GM23338 (cell line): ENCODE measurements at regions not wholly inside any gene's neighbourhood (a gene's known extent, or its start where the extent isn't known, plus 50 kb on each side); places are given as distances from the start of the nearest gene placed in this dataset.

Source experiments
- ATAC-seq: fragments of 200-7000 bp; cut with Tn5 transposase; 3 replicates; pipeline ENCODE4 v1.9.1; 2020
- DNase-seq: peaks from one replicate; pipeline ENCODE4 v3.0.0-alpha.2; 2015; ENCODE audit warnings: low spot score
- H2AFZ ChIP-seq: fragments of 200-600 bp; sonication (generic); 2 replicates; pipeline ENCODE4 v1.8.0; 2016; ENCODE audit warnings: antibody characterized with exemption, mild to moderate bottlenecking, moderate library complexity
- H3F3A ChIP-seq: fragments of 200-600 bp; sonication (generic); replicated peaks from 2 replicates; pipeline ENCODE4 v1.8.0; 2017; ENCODE audit warnings: antibody characterized with exemption, mixed run types, low read depth
- H3K27ac ChIP-seq: fragments of 200-600 bp; sonication (generic); 2 replicates; pipeline ENCODE4 v1.6.1; 2016; ENCODE audit warnings: low read depth
- H3K27me3 ChIP-seq: fragments of 200-600 bp; sonication (generic); 2 replicates; pipeline ENCODE4 v1.8.0; 2016; ENCODE audit warnings: mild to moderate bottlenecking, mixed run types, moderate library complexity; ENCODE audit not compliant: insufficient read depth
- H3K36me3 ChIP-seq: fragments of 200-600 bp; sonication (generic); 2 replicates; pipeline ENCODE4 v1.8.0; 2016; ENCODE audit warnings: mild to moderate bottlenecking; ENCODE audit not compliant: insufficient read depth
- H3K4me1 ChIP-seq: fragments of 200-600 bp; sonication (generic); 2 replicates; pipeline ENCODE4 v1.8.0; 2016; ENCODE audit warnings: mild to moderate bottlenecking, moderate library complexity; ENCODE audit not compliant: insufficient read depth
- H3K4me2 ChIP-seq: fragments of 200-600 bp; sonication (generic); 2 replicates; pipeline ENCODE4 v1.7.1; 2017; ENCODE audit warnings: mixed run types
- H3K4me3 ChIP-seq: fragments of 200-600 bp; sonication (generic); 2 replicates; pipeline ENCODE4 v1.6.1; 2016; ENCODE audit warnings: mixed run types
- H3K79me2 ChIP-seq: fragments of 200-600 bp; sonication (generic); replicated peaks from 2 replicates; pipeline ENCODE4 v1.8.0; 2017; ENCODE audit warnings: mild to moderate bottlenecking; ENCODE audit not compliant: insufficient read depth
- H3K9me2 ChIP-seq: fragments of 200-600 bp; sonication (generic); 2 replicates; pipeline ENCODE4 v1.8.0; 2017; ENCODE audit not compliant: insufficient read depth
- H4K20me1 ChIP-seq: fragments of 200-600 bp; sonication (generic); replicated peaks from 2 replicates; pipeline ENCODE4 v1.8.0; 2017; ENCODE audit warnings: mild to moderate bottlenecking; ENCODE audit not compliant: insufficient read depth
- H3K27ac Mint-ChIP-seq: 2 replicates; pipeline ENCODE4 v1.8.0; 2020; ENCODE audit warnings: inconsistent platforms, mild to moderate bottlenecking, moderate library complexity, mixed read lengths
- H3K27me3 Mint-ChIP-seq: 3 replicates; pipeline ENCODE4 v1.8.0; 2022; ENCODE audit warnings: low read depth, mild to moderate bottlenecking, moderate library complexity, mixed read lengths, inconsistent platforms; ENCODE audit not compliant: insufficient read depth, poor library complexity
- H3K36me3 Mint-ChIP-seq: 3 replicates; pipeline ENCODE4 v1.8.0; 2021; ENCODE audit warnings: low read depth, mild to moderate bottlenecking, inconsistent platforms, moderate library complexity, mixed read lengths
- H3K4me1 Mint-ChIP-seq: 3 replicates; pipeline ENCODE4 v1.8.0; 2020; ENCODE audit warnings: mild to moderate bottlenecking, inconsistent platforms, mixed read lengths
- H3K4me3 Mint-ChIP-seq: 3 replicates; pipeline ENCODE4 v1.8.0; 2021; ENCODE audit warnings: moderate library complexity, mild to moderate bottlenecking, inconsistent platforms, mixed read lengths
- H3K9me3 Mint-ChIP-seq: 3 replicates; pipeline ENCODE4 v1.8.0; 2020; ENCODE audit warnings: moderate library complexity, mild to moderate bottlenecking, inconsistent platforms, mixed read lengths
- CREB1 ChIP-seq: fragments of 250-450 bp; sonication (Bioruptor Pico); IDR thresholded peaks from 2 replicates; pipeline ENCODE4 v1.5.0; 2020; ENCODE audit warnings: low read depth, mild to moderate bottlenecking, moderate library complexity
- EZH2 ChIP-seq: fragments of 200-600 bp; sonication (generic); IDR thresholded peaks from one replicate; pipeline ENCODE4 v1.8.0; 2017; ENCODE audit warnings: antibody characterized with exemption, mild to moderate bottlenecking, low read depth; ENCODE audit not compliant: unreplicated experiment
- JUNB ChIP-seq: IDR thresholded peaks from one replicate; pipeline ENCODE4 v1.6.1; 2016; ENCODE audit warnings: antibody characterized with exemption; ENCODE audit not compliant: unreplicated experiment
- POLR2AphosphoS5 ChIP-seq: IDR thresholded peaks from 2 replicates; pipeline ENCODE4 v1.6.1; 2016; ENCODE audit warnings: antibody characterized with exemption, low read depth
- REST ChIP-seq: IDR thresholded peaks from one replicate; pipeline ENCODE4 v1.6.1; 2018; ENCODE audit warnings: antibody characterized with exemption; ENCODE audit not compliant: unreplicated experiment
- STAT1 ChIP-seq: IDR thresholded peaks from one replicate; pipeline ENCODE4 v1.6.1; 2016; ENCODE audit warnings: antibody characterized with exemption; ENCODE audit not compliant: unreplicated experiment
- ZNF114 ChIP-seq: fragments of 250-450 bp; sonication (Bioruptor Pico); IDR thresholded peaks from 2 replicates; pipeline ENCODE4 v1.5.0; 2020; ENCODE audit warnings: mild to moderate bottlenecking, moderate library complexity
- ZNF462 ChIP-seq: fragments of 250-450 bp; sonication (Bioruptor Pico); IDR thresholded peaks from 2 replicates; pipeline ENCODE4 v1.5.0; 2020; ENCODE audit warnings: mild to moderate bottlenecking, moderate library complexity
- TF ChIP-seq, protein P1 (sequence below): IDR thresholded peaks from 2 replicates; pipeline ENCODE4 v1.6.1; 2016; ENCODE audit warnings: antibody characterized with exemption

GRCh38 chr3:8371085-8371551 lies 130.5 kb upstream of the LMCD1 start:
- H3K27me3 ChIP-seq = no peaks in the 10 kb centered on the region
- H3K36me3 ChIP-seq = no peaks in the 10 kb centered on the region
- Mint-ChIP-seq H3K9me3 (no peaks in the 10 kb centered on the region), H3K4me3 (no peak overlapping the region), H3K27ac (no peak overlapping the region), H3K4me1 (peaks cover 4% of the 10 kb centered on the region; the same call in 2 of the 3 replicates), H3K36me3 (no peaks in the 10 kb centered on the region), H3K27me3 (peaks cover 3% of the 10 kb centered on the region)
- no peak overlapping the region for H3K4me2 ChIP-seq
- TF ChIP-seq EZH2 (no peak), ZNF114 (CRISPR knock-in tag) (no peak), CREB1 (CRISPR knock-in tag) (no peak), JUNB (no peak), STAT1 (no peak), POLR2AphosphoS5 (no peak), ZNF462 (CRISPR knock-in tag) (no peak), REST (no peak)
- TF ChIP-seq, protein P1, sequence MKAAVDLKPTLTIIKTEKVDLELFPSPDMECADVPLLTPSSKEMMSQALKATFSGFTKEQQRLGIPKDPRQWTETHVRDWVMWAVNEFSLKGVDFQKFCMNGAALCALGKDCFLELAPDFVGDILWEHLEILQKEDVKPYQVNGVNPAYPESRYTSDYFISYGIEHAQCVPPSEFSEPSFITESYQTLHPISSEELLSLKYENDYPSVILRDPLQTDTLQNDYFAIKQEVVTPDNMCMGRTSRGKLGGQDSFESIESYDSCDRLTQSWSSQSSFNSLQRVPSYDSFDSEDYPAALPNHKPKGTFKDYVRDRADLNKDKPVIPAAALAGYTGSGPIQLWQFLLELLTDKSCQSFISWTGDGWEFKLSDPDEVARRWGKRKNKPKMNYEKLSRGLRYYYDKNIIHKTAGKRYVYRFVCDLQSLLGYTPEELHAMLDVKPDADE = no peak
- no peak overlapping the region for H2AFZ ChIP-seq
- ATAC-seq = no peak
- no peak overlapping the region for H3K4me3 ChIP-seq
- DNase-seq = no peak
- H4K20me1 ChIP-seq = no peaks in the 10 kb centered on the region
- no peaks in the 10 kb centered on the region for H3K79me2 ChIP-seq
- no peaks in the 10 kb centered on the region for H3F3A ChIP-seq
- H3K9me2 ChIP-seq = no peaks in the 10 kb centered on the region
- no peak overlapping the region for H3K27ac ChIP-seq
- no peaks in the 10 kb centered on the region for H3K4me1 ChIP-seq
